ENCODE measurements at regions not wholly inside any gene's neighbourhood (a gene's known extent, or its start where the extent isn't known, plus 50 kb on each side); places are given as distances from the start of the nearest gene placed in this dataset.

DNA sequence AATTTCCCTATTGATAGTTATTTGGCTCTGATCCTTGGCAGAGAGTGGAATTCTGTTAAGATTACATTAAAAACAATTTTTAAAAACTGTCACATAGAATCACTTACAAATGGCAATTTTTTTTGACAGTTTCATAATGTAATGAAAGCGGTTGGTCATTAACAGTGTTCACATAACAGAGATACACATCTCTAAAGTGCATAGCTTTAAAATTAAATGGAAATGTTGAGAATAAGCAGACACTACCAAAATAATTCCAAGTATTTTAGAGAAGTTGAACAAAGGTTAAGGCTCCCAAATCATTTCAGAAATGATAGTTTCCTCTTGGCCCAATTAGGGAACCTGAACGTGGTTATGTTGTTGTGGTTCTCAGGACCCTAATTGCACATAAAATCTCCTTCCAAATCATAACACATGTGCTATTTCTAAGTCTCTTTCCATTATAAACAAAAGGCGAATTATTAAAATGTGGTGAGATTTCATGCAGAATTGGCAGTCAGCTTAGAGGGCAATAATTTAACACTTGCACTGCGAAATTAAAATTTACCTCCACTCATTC is 528.9 kb upstream of the FZD8 start:
- DNase-seq (ENCODE audit: low spot score) = no peak

DNA sequence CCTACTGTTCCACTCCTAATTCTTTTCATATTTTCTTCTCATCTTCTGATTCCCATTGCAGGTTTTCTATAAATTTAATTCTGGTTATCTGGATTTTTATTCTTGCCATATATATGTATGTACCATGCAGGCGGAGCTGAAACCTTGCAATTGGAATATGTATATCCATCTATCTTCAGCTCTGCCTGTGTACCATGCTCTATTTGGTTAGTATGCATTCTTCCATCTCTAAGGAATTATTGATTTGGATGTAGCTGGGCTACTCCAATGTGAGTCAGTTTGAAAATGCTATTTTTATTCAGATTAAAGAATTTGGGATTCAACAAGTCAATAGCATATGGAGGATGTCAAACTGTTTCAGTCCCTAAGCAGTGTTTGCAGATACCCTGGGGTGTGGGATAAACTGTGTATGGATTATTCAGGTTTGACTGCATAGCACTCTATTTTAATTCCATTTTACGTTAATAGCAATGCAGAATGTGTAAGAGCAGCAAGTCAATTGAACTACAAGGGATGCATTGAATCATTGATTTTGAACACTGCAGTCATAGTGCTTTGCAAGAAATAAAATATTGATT is 528.1 kb upstream of the FZD8 start:
- no peak for DNase-seq (ENCODE audit: low spot score)

DNA sequence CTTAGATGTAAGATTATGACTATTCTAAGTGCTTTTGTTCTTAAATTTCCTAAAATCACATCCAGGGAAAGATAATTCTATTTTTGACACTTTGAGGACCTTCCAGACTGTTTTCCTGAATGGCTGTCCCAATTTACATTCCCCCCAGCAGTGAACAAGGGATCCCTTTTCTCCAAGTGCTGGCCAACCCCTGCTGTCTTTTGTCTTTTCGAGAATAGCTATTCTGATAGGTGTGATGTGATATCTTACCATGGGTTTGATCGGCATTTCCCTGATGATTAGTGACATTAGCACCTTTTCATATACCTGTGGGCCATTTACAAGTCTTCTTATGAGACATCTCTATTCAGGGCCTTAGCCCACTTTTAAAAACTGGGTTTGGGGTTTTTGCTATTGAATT is 526.7 kb upstream of the FZD8 start:
- DNase-seq (ENCODE audit: low spot score) = no peak

DNA sequence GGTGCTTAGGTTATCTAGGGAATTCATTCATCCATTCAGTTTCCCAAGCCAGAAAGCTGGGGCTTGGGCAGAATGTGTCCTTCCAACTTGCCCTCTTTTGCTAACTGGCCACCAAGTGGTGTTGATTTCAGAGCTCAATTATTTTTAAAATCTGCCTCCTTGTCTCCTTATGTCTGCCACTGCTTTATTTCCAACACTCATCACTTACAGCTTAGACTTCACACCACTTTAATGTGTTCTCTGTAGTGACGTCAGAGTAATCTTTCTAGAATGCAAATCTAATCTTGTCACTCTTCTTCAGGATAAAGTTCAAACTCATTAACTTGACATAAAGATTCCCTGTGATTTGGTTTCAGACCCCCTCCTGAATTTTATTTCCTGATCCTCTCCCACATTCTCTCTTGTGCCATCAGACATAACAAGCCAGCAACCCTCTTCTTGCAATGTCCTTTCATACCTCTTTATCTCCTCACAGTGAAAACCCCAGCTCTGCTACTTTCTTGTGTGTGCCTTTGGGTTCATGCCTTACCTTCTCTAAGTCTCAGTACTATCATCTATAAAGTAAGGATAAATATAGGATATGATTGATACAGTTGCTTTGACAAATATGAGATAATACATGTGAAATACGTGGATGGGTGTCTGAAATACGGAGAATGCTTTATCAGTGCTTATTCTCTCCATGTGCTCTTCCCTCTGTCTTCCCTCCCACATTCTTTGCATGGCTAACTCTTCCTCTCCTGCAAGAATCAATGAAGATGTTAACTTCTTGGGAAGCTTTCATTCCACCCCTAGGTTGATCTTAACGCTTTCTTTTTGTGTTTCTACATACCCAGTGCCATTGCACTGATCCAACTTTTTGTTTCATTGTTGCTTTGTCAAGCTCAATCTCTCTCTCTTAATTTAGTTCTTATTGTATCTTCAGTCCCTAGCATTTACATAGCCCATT is 522.7 kb upstream of the FZD8 start:
- no peak for DNase-seq (ENCODE audit: low spot score)

DNA sequence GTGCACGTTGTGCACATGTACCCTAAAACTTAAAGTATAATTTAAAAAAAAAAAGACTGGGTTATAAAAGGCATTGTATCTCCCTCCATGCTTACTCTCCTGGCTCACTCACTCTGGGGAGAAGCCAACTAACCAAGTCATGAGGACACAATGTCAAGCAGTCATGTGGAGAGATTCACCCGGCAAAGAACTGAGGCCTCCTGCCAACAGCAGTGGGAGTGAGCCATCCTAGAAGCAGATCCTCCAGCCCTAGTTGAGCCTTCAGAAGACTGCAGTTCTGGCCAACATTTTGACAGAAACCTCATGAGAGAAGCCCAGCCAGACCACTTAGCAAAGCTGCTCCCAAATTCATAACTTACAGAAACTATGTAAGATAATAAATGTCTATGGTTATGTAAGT is 521.7 kb upstream of the FZD8 start:
- DNase-seq (ENCODE audit: low spot score) = no peak

DNA sequence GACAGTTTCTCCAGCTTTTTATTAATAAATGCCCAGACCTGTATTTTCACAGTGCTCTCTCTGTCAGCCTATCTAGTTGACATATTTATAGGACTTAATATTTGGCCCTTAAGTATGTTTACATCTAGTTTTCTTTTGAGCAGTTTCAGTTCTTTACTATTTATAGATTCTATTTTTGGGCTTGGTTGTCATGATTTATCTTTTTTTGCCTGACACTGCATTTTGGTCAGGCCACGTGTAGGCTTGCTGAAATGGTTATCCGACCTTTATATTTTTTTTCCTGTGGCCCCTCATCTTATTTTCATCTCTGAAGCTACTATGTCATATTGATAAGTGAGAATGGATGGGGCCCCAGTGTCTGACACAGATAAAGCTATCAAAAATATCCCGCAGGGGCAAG is 515.4 kb upstream of the FZD8 start:
- DNase-seq (ENCODE audit: low spot score) = no peak

DNA sequence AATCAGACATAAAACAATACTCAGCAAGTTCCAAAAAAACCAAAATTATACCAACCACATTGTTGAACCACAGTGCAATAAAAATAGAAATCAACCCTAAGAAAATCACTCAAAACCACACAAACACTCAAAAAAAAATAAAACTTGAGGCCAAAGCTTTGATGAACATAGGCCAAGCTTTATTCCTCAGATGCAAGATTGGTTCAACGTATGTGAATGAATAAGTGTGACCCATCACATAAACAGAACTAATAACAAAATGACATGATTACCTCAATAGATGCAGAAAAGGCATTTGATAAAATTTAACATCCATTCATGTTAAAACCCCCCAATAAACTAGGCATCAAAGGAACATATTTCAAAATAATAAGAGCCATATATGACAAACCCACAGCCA is 506.1 kb upstream of the FZD8 start:
- DNase-seq (ENCODE audit: low spot score) = no peak

DNA sequence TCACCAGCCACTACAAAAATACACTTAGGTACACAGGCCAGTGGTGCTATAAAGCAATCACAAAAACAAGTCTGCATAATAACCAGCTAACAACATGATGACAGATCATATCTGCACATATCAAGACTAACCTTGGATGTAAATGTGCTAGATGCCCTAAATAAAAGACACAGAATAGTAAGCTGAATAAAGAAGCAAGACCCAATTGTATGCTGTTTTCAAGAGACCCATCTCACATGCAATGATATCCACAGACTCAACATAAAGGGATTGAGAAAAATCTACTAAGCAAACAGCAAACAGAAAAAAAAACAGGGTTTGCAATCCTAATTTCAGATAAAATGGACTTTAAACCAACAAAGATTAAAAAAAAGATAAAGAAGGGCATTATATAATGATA is 505.4 kb upstream of the FZD8 start:
- no peak for DNase-seq (ENCODE audit: low spot score)

DNA sequence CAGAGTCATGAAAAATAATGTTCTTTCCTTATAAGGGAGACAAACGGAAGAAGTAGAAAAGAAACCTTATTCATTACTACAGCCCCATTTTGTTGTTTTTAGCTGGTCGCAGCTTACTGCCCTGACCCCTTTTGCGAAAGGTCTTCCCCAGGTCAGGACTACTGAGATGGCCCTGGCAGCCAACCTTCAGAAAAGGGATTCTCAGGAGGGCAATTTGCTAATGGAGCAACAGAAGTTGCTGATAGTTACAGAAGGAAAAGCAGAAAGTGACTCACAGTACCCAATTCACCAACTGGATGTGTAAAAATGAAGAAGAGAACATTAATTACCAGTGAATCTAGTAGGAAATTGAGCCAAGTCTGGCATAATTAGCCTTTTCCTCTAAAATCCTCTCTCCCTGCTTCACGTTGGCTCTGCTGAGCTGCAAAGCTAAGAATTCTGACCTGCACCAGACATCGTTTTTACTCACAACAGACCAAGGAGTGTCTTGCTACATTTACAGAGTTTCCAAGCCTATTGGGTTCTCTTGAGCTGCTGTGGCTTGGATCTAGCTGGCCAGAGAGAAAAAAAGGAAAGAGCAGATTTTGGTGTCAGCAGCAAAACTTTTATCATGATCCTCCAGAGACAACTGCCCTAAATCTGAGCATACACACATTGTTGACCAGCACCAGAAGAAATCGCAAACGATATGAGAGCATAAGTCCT is 499.9 kb upstream of the FZD8 start:
- DNase-seq (ENCODE audit: low spot score) = no peak

DNA sequence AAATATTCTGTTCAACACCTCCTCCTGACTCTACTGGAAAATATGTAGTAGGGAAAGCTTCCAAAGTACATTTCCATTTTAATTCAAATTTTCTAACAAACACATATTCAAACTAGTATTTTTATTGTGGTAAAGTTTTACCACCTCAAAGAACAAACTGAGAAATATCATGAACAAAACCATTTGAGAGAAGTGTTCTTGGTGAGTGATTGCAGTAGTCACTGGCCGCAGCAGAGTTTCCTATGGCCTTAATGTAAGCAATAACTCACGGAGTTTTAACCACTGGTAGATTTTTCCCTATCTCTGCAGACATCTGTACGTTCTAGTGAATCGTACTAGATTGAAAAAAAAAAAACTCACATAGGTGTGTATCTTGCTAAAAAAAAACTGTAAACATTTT is 487.0 kb upstream of the FZD8 start:
- DNase-seq (ENCODE audit: low spot score) = no peak

DNA sequence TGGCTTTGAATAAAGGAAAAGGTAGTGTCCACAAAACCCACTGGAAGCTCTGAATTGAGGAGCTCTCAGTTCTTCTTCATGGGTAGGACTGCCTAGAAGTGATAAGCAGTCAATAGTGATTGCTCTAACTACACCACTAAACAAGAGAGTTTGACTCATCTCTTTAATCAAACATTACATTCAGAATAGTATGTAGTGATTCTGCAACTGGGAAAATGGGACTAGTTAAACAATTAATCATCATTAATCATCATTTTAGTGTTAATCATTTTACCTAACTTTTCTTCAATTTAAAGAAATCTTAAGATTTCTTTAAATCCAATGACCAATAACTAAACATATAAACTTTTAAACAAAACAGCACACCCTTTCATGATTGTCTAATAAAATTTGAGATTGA is 484.0 kb upstream of the FZD8 start:
- DNase-seq (ENCODE audit: low spot score) = no peak

DNA sequence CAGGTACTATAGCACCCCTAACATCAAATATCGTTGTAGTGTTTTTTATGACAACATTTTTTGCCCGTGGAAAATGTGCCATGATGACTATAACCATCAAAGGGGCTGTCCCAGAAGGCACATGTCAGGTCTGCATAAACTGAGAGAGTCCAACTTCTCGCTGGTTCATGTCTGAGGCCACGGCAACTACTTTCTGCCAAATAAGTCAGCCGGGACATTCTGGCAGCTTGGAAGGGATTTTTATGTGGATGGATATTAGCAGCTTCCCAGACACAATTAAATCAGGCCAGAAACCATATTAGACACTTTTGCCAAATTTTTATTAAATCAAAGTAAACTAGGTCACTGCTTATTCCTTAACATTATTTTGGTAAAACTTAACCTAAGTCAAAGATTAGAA is 477.4 kb upstream of the FZD8 start:
- no peak for DNase-seq (ENCODE audit: low spot score)

DNA sequence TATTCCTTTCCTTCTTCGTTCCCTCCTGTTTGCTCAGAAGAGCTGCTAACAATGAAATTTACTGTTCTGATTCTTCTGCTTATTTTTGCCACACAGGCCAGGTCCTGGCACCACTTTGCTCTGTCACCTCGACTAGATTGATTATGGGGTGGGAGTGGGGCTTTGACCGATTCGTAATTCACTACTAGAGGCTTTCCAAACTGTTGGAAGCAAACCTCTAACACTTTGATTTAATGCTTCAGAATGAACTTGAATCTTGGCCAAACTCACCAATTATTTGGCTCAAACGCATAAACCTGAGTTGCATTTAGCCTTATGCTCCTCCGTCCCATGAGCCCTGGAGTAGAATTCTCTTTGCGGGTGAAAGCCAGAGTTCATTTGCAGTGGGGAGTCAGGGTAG is 476.2 kb upstream of the FZD8 start:
- no peak for DNase-seq (ENCODE audit: low spot score)

DNA sequence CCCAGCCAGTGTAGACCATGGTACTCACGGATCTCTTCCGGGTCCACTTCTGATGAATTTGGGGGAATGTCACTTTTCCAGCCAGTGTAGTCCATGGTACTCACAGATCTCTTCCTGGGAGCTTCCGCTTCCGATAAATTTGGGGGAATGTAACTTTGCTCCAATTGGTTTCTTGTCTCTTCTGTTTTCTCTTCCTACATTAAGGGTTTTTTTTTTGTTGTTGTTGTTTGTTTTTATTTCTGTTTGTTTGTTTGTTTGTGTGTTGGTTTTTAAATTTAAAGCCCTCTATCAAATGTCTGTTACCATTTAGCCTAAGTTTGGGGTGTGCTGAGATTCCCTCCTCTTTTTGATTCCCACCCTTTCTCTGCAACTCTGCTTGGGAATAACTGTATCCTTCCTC is 475.8 kb upstream of the FZD8 start:
- DNase-seq (ENCODE audit: low spot score) = no peak

DNA sequence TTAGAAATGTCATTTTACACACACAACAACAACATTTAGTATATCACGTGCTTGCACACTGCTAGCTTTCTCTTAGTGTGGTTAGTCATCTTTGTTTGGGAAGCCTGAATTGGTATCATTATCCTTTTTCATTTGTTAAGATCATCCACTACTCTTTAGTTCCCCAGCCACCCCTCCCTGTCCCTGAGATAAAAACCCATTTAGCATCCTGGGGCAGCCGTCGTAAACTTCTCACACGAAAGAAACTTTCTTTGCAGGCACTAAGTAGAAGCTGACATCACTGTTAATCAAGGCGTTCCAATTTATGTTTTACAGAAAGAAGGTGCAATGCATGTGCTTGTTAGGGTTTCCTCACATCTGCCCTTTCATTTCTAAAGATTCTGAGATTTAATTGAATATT is 475.1 kb upstream of the FZD8 start:
- no peak for DNase-seq (ENCODE audit: low spot score)

DNA sequence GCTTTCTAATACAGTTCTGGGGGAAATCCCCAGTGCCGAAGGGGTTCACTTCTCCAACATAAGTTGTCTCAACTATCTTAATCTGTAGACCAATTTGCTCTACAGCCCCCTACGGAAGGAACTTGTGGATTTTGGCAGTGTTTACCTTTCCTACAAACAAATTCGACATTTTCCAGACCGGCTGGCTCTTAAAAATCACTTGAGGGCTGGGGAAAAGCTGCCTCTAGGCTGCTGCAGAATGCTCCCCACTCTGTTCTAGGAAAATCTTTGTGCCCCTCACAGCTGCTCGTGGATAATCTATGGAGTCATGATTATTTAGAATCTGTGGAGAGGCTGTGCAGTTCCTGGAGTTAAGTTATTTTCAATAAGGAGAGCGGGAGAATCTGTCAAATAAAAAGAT is 474.6 kb upstream of the FZD8 start:
- no peak for DNase-seq (ENCODE audit: low spot score)

DNA sequence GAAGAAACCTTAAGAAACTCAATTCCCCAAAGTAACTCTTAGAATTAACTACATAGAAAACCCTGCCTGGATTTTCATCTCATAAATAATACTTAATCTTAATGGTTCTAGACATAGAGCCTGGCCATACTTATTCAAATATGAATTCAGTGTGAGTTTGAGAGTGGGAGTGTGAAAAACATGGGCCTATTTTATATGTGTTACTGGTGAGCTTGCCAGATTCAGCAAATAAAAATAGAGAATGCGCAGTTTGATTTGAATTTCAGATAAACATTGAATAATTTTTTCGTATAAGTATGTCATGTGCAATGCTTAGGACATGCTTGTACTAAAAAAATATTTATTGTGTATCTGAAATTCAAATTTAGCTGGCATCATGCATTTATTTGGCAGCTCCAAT is 473.9 kb upstream of the FZD8 start:
- no peak for DNase-seq (ENCODE audit: low spot score)

DNA sequence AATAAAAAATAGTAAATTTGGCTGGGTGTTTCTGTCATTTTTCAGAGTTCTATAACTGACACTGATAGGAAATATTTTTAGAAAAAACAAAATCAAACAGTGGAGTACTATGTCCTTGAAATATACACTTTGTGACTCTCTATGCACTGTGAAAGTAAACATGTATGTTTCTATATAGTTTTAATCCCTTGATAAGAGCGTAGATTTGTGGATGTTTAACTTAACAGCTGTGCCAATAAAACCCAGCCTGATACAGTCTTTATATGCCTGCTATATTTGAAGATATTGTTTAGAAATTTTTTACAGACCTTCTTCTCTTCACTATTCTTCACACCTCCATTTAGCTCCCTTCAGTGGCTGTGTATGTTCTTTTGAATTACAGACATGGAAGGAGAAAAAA is 473.3 kb upstream of the FZD8 start:
- DNase-seq (ENCODE audit: low spot score) = no peak

DNA sequence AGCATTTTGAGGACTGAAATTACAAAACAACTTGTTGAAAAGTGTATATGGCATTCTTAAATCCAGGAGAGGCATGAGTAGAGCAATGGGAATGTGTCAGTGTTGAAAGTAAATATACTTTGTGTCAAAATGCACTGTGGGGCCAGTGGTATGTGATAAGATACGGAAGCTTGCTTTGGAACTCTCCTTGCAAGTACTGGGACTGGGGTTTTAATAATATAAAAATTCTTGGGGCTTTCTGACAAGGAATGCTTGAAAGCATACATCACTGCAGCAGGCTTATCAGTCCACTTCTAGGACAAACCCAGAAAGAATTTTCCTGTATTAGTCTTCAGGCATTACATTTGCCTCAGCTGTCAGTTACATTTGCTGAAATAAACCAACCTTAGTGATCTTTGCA is 472.8 kb upstream of the FZD8 start:
- DNase-seq (ENCODE audit: low spot score) = no peak

DNA sequence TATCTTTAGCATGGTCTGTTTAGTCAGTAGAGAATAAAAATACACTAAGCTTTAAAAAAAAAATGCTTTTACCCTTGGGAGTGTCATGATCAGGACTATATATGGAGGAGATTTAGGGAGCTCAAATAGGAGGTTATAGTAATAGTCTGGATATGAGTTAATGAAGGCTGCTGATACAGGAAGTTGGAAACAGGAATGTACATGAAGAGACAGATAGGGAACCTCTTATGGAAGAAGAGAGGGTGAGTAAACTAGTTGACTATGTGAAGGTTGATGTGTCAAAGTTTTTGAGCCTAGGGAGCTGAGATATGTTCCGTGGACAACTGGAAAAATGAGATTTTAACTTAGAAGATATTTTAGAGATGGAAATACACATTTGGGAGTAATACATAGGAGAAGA is 472.0 kb upstream of the FZD8 start:
- no peak for DNase-seq (ENCODE audit: low spot score)

DNA sequence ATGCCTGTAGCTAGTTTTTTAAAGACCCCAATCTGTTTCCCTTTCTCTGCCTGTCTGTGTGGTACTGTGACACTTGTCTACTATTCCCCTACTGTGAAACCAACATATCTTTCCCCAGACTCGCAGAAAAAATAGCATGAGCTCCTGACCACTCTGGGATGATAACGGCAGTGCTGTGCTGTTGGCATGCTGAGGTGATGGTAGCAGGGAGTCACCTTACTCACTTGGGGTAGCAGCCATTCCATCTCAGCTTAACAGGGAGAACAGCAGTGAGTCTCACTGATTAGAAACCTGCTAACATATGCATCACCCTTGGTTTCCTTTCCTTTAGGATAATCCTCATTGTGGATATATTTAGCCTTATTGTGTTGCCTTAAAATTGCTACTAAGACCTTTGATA is 469.6 kb upstream of the FZD8 start:
- DNase-seq (ENCODE audit: low spot score) = no peak

DNA sequence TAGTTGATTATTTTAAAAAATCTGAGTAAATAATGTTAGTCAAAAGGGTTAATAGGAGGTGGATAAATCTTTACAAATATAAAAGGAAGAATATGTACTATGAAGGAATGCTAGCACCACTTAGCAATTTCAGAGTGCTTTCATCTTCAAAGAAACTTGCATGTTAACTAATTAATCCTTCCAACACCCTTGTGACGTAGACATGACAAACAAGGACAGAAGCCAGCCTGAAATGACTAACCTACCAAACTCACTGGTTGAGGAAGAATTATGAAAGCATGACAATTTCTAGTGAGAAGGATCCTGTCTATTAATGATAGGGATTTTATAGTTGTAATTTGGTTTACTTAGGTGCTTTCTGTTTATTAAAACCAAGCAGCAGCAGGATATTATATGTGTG is 468.0 kb upstream of the FZD8 start:
- no peak for DNase-seq (ENCODE audit: low spot score)

DNA sequence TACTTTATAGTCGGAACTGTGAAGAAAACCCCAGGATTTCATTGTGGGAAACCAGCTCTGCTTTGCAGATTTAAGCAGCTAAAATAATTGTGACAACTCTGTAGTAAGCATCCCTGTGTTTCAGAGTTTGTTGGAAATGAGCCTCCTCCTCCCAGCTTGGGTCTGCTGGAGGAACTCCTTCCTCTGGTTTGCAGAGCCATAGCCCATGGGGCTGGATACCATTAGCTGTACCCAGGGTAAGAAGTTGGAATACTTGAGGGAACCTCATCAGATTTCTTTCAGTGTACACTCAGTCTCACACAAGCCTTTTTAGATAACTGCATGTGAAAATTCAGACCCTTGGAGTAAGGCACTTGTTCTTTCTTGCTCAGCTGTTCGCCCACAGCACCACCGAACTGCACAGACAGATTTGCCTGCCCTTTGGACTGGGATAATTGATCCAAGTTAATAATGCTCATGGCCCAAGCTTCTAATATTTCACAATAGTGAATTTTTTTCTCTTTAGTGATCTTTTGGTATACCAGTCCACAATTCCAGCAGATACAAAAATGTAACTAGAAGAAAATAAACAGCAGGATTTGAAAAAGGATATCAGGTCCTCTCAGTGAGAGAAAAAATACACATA is 467.4 kb upstream of the FZD8 start:
- no peak for DNase-seq (ENCODE audit: low spot score)

Measured in NAMALWA (cell line).